Mammary epithelial cell (primary cell): ENCODE measurements at regions not wholly inside any gene's neighbourhood (a gene's known extent, or its start where the extent isn't known, plus 50 kb on each side); places are given as distances from the start of the nearest gene placed in this dataset.

Experiments used
- CTCF ChIP-seq, 2 donors: IDR thresholded peaks in 1 of 2; conservative IDR thresholded peaks in 1 of 2; 2 replicates each; pipeline ENCODE4 v1.5.1; 2011 to 2012; ENCODE audit warnings: inconsistent platforms in 2 of 2, low read length in 2 of 2, mild to moderate bottlenecking in 2 of 2, control low read depth in 1 of 2, low read depth in 1 of 2; ENCODE audit not compliant: insufficient read depth in 1 of 2; ENCODE audit errors: extremely low read depth in 1 of 2
- EZH2 ChIP-seq: IDR thresholded peaks from 2 replicates; pipeline ENCODE4 v1.6.1; 2012; ENCODE audit warnings: low read length, inconsistent platforms, borderline replicate concordance

- TF ChIP-seq CTCF (conservative IDR thresholded peaks at IDR 0.05 in 1 of 2, IDR thresholded peaks at IDR 0.05 in 1 of 2; ENCODE audit: extremely low read depth in 1 of 2, insufficient read depth in 1 of 2, low read depth in 1 of 2, low read length in 2 of 2): no peak
- no peak for TF ChIP-seq EZH2
These were observed 351.8 kb downstream of the NXPE2 start for GRCh38 chr11:115030166-115030565.
